ENCODE measurements at regions not wholly inside any gene's neighbourhood (a gene's known extent, or its start where the extent isn't known, plus 50 kb on each side); places are given as distances from the start of the nearest gene placed in this dataset.

- TF ChIP-seq CTCF (IDR thresholded peaks at IDR 0.05) (peak in 4 of 7 experiments; percentile 15 to 36 (median 32)), POLR2A (IDR thresholded peaks at IDR 0.05) (no peak)
Observed at GRCh38 chr12:75816897-75817296, 214.7 kb downstream of the PHLDA1 start.

Data from body of pancreas (tissue), 4 donors.